HepG2 (cell line): ENCODE measurements at regions not wholly inside any gene's neighbourhood (a gene's known extent, or its start where the extent isn't known, plus 50 kb on each side); places are given as distances from the start of the nearest gene placed in this dataset.

Source experiments
- ATAC-seq: fragments of 200-7000 bp; cut with Tn5 transposase; 3 replicates; pipeline ENCODE4 v1.9.1; 2020; ENCODE audit warnings: mild to moderate bottlenecking, moderate library complexity
- BruUV-seq: library from RNA; stranded (reverse); fragments of 400-500 nt; replicated peaks from 2 replicates; lab custom pipeline; 2021; lab: Mats Ljungman, UMichigan
- CTCF ChIA-PET: fragments of 300-600 bp; formaldehyde crosslinking; extraction: SDS; loops from one replicate; lab custom pipeline; 2021; ENCODE audit warnings: low total read pairs, inconsistent platforms, low intra/inter-chr PET ratio; lab: Yijun Ruan, JAX
- POLR2A ChIA-PET: fragments of 350-600 bp; sonication (Branson Sonifier 250); formaldehyde crosslinking; loops from one replicate; lab custom pipeline; 2020; ENCODE audit warnings: antibody characterized with exemption, inconsistent platforms; lab: Yijun Ruan, JAX
- DNase-seq: peaks from one replicate; pipeline ENCODE4 v3.0.0-alpha.2; 2015; ENCODE audit warnings: low spot score
- FAIRE-seq: peaks from 3 replicates; lab custom pipeline; 2011; peaks lifted over from hg19 to GRCh38; lab: Jason Lieb, UNC
- H2AFZ ChIP-seq: one replicate; pipeline ENCODE4 v1.6.1; 2011; ENCODE audit warnings: low read length, inconsistent platforms
- H3K27ac ChIP-seq: fragments of 300-600 bp; 3 replicates; pipeline ENCODE4 v1.8.0; 2011; ENCODE audit warnings: mixed run types, mild to moderate bottlenecking, mixed read lengths, low read length, inconsistent platforms; ENCODE audit not compliant: insufficient read depth; ENCODE audit errors: extremely low read length
- H3K27me3 ChIP-seq, 2 experiments: fragments of 200-600 bp in 1 of 2; 2 replicates in 1 of 2; 3 replicates in 1 of 2; pipeline versions ENCODE4 v1.6.0 to v1.8.0; 2011; ENCODE audit warnings: low read length in 2 of 2, mild to moderate bottlenecking in 2 of 2, moderate library complexity in 2 of 2, inconsistent platforms in 1 of 2; ENCODE audit not compliant: insufficient read depth in 2 of 2, control insufficient read depth in 1 of 2
- H3K36me3 ChIP-seq, 2 experiments: fragments of 200-600 bp in 1 of 2; replicated peaks in 1 of 2; 2 replicates in 1 of 2; 3 replicates in 1 of 2; pipeline versions ENCODE4 v1.5.1 to v1.8.0; 2011; ENCODE audit warnings: low read length in 2 of 2, inconsistent platforms in 1 of 2; ENCODE audit not compliant: insufficient read depth in 2 of 2, control insufficient read depth in 1 of 2
- H3K4me1 ChIP-seq: 2 replicates; pipeline ENCODE4 v1.5.1; 2012; ENCODE audit warnings: low read length, inconsistent platforms; ENCODE audit not compliant: insufficient read depth
- H3K4me2 ChIP-seq: 2 replicates; pipeline ENCODE4 v1.6.0; 2011; ENCODE audit warnings: low read depth, low read length, inconsistent platforms
- H3K4me3 ChIP-seq, 3 experiments: fragments of 200-600 bp in 1 of 3; sonication (generic), shearing (Covaris generic) in 1 of 3; replicated peaks in 1 of 3; 2 replicates each; pipeline ENCODE4 v1.5.1; 2011 to 2016; ENCODE audit warnings: low read length in 3 of 3, inconsistent platforms in 2 of 3, low read depth in 2 of 3, mild to moderate bottlenecking in 2 of 3, control low read depth in 1 of 3, mixed read lengths in 1 of 3; ENCODE audit not compliant: insufficient read depth in 1 of 3
- H3K79me2 ChIP-seq: one replicate; pipeline ENCODE4 v1.6.1; 2011; ENCODE audit warnings: low read length, inconsistent platforms; ENCODE audit not compliant: insufficient read depth
- H3K9ac ChIP-seq: 2 replicates; pipeline ENCODE4 v1.6.0; 2011; ENCODE audit warnings: mild to moderate bottlenecking, low read depth, low read length, inconsistent platforms; ENCODE audit not compliant: insufficient read depth
- H3K9me3 ChIP-seq: 2 replicates; pipeline ENCODE4 v1.5.1; 2012; ENCODE audit warnings: mild to moderate bottlenecking, low read length
- H4K20me1 ChIP-seq: 2 replicates; pipeline ENCODE4 v1.6.0; 2011; ENCODE audit warnings: inconsistent platforms, mild to moderate bottlenecking, low read length, moderate library complexity; ENCODE audit not compliant: insufficient read depth
- BATF2 ChIP-seq: sonication (generic); formaldehyde crosslinking; IDR thresholded peaks from 2 replicates; pipeline ENCODE4 v1.8.0; 2022; ENCODE audit warnings: mild to moderate bottlenecking, missing genetic modification reagents, moderate library complexity
- JUN ChIP-seq: sonication (generic); formaldehyde crosslinking; IDR thresholded peaks from 2 replicates; pipeline ENCODE4 v1.4.0; 2020; ENCODE audit warnings: mild to moderate bottlenecking, missing genetic modification reagents
- MBNL3 ChIP-seq: fragments of 250-450 bp; sonication (Bioruptor Pico); conservative IDR thresholded peaks from 2 replicates; pipeline ENCODE4 v1.8.0; 2022; ENCODE audit warnings: mild to moderate bottlenecking, inconsistent platforms
- RFX5 ChIP-seq: IDR thresholded peaks from 2 replicates; pipeline ENCODE4 v1.6.1; 2011; ENCODE audit warnings: low read depth, low read length, improper control_type of control experiment
- ZBTB46 ChIP-seq: sonication (generic); formaldehyde crosslinking; IDR thresholded peaks from 2 replicates; pipeline ENCODE4 v1.4.0; 2020; ENCODE audit warnings: mild to moderate bottlenecking, missing genetic modification reagents, borderline replicate concordance
- ZNF34 ChIP-seq: sonication (generic); formaldehyde crosslinking; IDR thresholded peaks from 2 replicates; pipeline ENCODE4 v1.4.0; 2020; ENCODE audit warnings: mild to moderate bottlenecking, missing genetic modification reagents, borderline replicate concordance
- ZNF354B ChIP-seq: sonication (generic); formaldehyde crosslinking; IDR thresholded peaks from 2 replicates; pipeline ENCODE4 v1.8.0; 2022; ENCODE audit warnings: mild to moderate bottlenecking, missing genetic modification reagents
- ZNF513 ChIP-seq: sonication (generic); formaldehyde crosslinking; conservative IDR thresholded peaks from 2 replicates; pipeline ENCODE4 v1.5.0; 2020; ENCODE audit warnings: missing genetic modification reagents
- ZNF558 ChIP-seq: sonication (generic); formaldehyde crosslinking; IDR thresholded peaks from 2 replicates; pipeline ENCODE4 v1.9.0; 2022; ENCODE audit warnings: mild to moderate bottlenecking, missing genetic modification reagents, borderline replicate concordance
- ZNF691 ChIP-seq: sonication (generic); formaldehyde crosslinking; IDR thresholded peaks from 2 replicates; pipeline ENCODE4 v1.4.0; 2020; ENCODE audit warnings: missing genetic modification reagents, low read depth, mild to moderate bottlenecking, borderline replicate concordance
- WGBS: methylation state at CpG from one replicate; pipeline ENCODE4 v1.1.6; 2017; ENCODE audit warnings: low lambda C conversion rate; 5-methylcytosine and 5-hydroxymethylcytosine counted together
- in situ Hi-C: cut with HindIII; loops from 2 replicates; pipeline ENCODE4 v1.10.0; 2017; ENCODE audit warnings: low pct_unique_long_range_greater_than_20kb; ENCODE audit not compliant: extremely low pct_ligation_motif_present
- intact Hi-C: fragments of 100-400 bp; cut with micrococcal nuclease; formaldehyde crosslinking; loops from one replicate; pipeline ENCODE4 v1.10.0; 2022; ENCODE audit not compliant: unreplicated experiment

- TF ChIP-seq MBNL3: no peak
- TF ChIP-seq ZNF354B (CRISPR knock-in tag): no peak
- no peak for TF ChIP-seq ZBTB46 (CRISPR knock-in tag)
- TF ChIP-seq ZNF691: no peak
- no peak for TF ChIP-seq RFX5
- no peak for TF ChIP-seq BATF2 (CRISPR knock-in tag)
- TF ChIP-seq ZNF34 (CRISPR knock-in tag): no peak
- no peak for TF ChIP-seq JUN (CRISPR knock-in tag)
- no peak for TF ChIP-seq ZNF558
- TF ChIP-seq ZNF513 (CRISPR knock-in tag): no peak
- Histone ChIP-seq H3K36me3 (no peaks in the 10 kb centered on the region), H3K9ac (no peak overlapping the region), H3K79me2 (no peaks in the 10 kb centered on the region), H2AFZ (no peak overlapping the region), H3K27me3 (no peaks in the 10 kb centered on the region), H3K27ac (no peak overlapping the region), H3K9me3 (peaks cover 65% of the 10 kb centered on the region), H3K4me2 (no peak overlapping the region), H3K4me3 (no peak overlapping the region), H3K4me1 (no peaks in the 10 kb centered on the region), H4K20me1 (no peaks in the 10 kb centered on the region)
- WGBS: 0% methylated on average over 2 of the region's 2 CpGs
- in situ Hi-C loops: no loop called here
- ChIA-PET POLR2A (no interaction called here), CTCF (no interaction called here)
- BruUV-seq: no TSS peak
- intact Hi-C loops: no loop called here
- no peak for ATAC-seq
- no peak for FAIRE-seq
- DNase-seq: no peak
These were observed 1225.3 kb downstream of the SUCLG1 start for GRCh38 chr2:83233781-83234180.
